ENCODE measurements at regions not wholly inside any gene's neighbourhood (a gene's known extent, or its start where the extent isn't known, plus 50 kb on each side); places are given as distances from the start of the nearest gene placed in this dataset.

DNA sequence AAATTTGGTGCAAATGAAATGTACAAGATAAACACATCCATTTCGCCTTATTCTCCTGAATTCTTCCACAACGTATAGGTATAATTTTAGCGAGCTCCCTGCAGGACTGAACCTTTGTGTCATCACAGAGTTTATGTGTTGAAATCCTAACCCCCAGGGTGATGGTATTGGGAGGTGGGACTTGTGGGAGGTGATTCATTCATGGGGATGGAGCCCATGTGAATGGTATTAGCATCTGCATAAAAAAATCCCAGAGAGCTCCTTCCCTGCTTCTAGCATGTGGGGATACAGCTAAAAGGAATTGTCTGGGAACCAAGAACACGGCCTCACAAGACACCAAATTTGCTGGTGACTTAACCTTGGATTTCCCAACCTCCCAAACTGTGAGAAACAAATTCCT lies 741.4 kb upstream of the VSTM2A start:
- H3K79me2 ChIP-seq (ENCODE audit: insufficient read depth, low read length) = no peaks in the 10 kb centered on the region
- no peaks in the 10 kb centered on the region for H4K20me1 ChIP-seq (ENCODE audit: insufficient read depth, low read length, poor library complexity, severe bottlenecking)
- no peaks in the 10 kb centered on the region for H3K9me2 ChIP-seq (replicated peaks; ENCODE audit: low read depth, low read length)
- H3K4me3 ChIP-seq (ENCODE audit: low read length, poor library complexity, severe bottlenecking) = no peak overlapping the region
- no peaks in the 10 kb centered on the region for H3K27me3 ChIP-seq (ENCODE audit: insufficient read depth, low read length, poor library complexity, severe bottlenecking)
- H3F3A ChIP-seq (ENCODE audit: low read depth) = no peaks in the 10 kb centered on the region
- no peaks in the 10 kb centered on the region for H3K36me3 ChIP-seq (ENCODE audit: insufficient read depth, low read length)
- H2AFZ ChIP-seq (ENCODE audit: low read length) = no peak overlapping the region
- H3K9me3 ChIP-seq (ENCODE audit: insufficient read depth, low read depth, low read length) = no peaks in the 10 kb centered on the region
- no peaks in the 10 kb centered on the region for H3K4me1 ChIP-seq (ENCODE audit: insufficient read depth, low read length, poor library complexity, severe bottlenecking)
- no peak overlapping the region for H3K4me2 ChIP-seq (ENCODE audit: low read depth, low read length, poor library complexity, severe bottlenecking)
- no peak for TF ChIP-seq EZH2phosphoT487 (IDR thresholded peaks at IDR 0.05; ENCODE audit: borderline replicate concordance)
- TF ChIP-seq, protein P1, sequence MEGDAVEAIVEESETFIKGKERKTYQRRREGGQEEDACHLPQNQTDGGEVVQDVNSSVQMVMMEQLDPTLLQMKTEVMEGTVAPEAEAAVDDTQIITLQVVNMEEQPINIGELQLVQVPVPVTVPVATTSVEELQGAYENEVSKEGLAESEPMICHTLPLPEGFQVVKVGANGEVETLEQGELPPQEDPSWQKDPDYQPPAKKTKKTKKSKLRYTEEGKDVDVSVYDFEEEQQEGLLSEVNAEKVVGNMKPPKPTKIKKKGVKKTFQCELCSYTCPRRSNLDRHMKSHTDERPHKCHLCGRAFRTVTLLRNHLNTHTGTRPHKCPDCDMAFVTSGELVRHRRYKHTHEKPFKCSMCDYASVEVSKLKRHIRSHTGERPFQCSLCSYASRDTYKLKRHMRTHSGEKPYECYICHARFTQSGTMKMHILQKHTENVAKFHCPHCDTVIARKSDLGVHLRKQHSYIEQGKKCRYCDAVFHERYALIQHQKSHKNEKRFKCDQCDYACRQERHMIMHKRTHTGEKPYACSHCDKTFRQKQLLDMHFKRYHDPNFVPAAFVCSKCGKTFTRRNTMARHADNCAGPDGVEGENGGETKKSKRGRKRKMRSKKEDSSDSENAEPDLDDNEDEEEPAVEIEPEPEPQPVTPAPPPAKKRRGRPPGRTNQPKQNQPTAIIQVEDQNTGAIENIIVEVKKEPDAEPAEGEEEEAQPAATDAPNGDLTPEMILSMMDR (conservative IDR thresholded peaks at IDR 0.05; ENCODE audit: low read length) = no peak
- no peak overlapping the region for H3K9ac ChIP-seq (ENCODE audit: low read depth, low read length, poor library complexity, severe bottlenecking)

DNA sequence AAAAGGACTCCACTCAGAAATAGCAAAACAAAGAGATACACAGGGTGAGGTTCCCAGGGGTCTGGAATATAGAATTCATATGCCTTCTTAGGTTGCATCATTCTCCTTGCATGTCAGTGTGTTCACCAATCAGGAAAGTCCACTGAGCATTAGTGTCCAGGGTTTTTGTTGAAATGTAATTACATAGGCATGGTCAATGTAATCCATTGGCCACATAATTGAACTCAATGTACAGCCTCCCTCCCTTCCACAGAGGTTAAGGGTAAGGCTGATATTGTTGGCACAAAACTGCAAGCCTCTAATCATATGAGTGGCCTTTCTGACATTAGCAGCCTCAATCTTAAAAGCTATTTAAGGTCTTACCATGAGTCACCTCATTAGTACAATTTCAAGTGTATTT lies 736.1 kb upstream of the VSTM2A start:
- Histone ChIP-seq H3K4me2 (ENCODE audit: low read depth, low read length, poor library complexity, severe bottlenecking) (no peak overlapping the region), H3K36me3 (ENCODE audit: insufficient read depth, low read length) (no peaks in the 10 kb centered on the region)

DNA sequence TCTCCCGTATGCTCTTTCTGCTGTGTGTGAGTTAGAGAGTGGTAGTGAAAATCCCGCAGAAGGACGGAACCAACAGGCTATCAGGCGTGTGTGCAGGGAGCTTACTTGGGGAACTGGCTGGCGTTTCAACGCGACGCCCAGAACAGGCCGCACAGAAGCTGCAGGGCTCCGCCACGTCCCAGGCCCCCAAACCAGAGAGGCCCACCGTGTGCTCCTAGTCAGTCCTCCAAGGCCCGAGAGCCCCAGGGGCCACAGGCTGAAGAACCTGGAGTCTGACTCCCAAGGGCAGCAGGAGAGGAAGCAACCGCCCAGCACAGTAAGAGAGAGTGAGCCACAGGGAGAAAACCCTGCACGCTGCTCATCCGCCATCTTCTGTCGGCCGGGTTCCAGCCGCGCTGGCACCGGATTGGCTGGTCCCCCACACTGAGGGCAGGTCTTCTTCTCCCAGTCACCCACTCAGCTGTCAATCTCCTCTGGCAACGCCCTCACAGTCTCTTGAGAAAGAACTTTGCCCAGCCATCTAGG lies 730.6 kb upstream of the VSTM2A start:
- no peaks in the 10 kb centered on the region for H4K20me1 ChIP-seq (ENCODE audit: insufficient read depth, low read length, poor library complexity, severe bottlenecking)
- H3K27me3 ChIP-seq (ENCODE audit: insufficient read depth, low read length, poor library complexity, severe bottlenecking) = no peaks in the 10 kb centered on the region
- no peaks in the 10 kb centered on the region for H3K36me3 ChIP-seq (ENCODE audit: insufficient read depth, low read length)
- H2AFZ ChIP-seq (ENCODE audit: low read length) = peak overlapping the region; percentile 78
- H3K4me3 ChIP-seq (ENCODE audit: low read length, poor library complexity, severe bottlenecking) = peak overlapping the region; percentile 72
- H3K9me2 ChIP-seq (replicated peaks; ENCODE audit: low read depth, low read length) = no peaks in the 10 kb centered on the region
- no peaks in the 10 kb centered on the region for H3K79me2 ChIP-seq (ENCODE audit: insufficient read depth, low read length)
- peak overlapping the region; percentile 67 for H3K9ac ChIP-seq (ENCODE audit: low read depth, low read length, poor library complexity, severe bottlenecking)
- H3K4me1 ChIP-seq (ENCODE audit: insufficient read depth, low read length, poor library complexity, severe bottlenecking) = peaks cover 3% of the 10 kb centered on the region
- H3F3A ChIP-seq (ENCODE audit: low read depth) = no peaks in the 10 kb centered on the region
- TF ChIP-seq, protein P1 (conservative IDR thresholded peaks at IDR 0.05; ENCODE audit: low read length) = no peak
- TF ChIP-seq EZH2phosphoT487 (IDR thresholded peaks at IDR 0.05; ENCODE audit: borderline replicate concordance) = no peak
- no peaks in the 10 kb centered on the region for H3K9me3 ChIP-seq (ENCODE audit: insufficient read depth, low read depth, low read length)
- peak overlapping the region; percentile 66 for H3K4me2 ChIP-seq (ENCODE audit: low read depth, low read length, poor library complexity, severe bottlenecking)

More for the DNA sequence above, 736.1 kb upstream of the VSTM2A start:
- Histone ChIP-seq H2AFZ (ENCODE audit: low read length) (no peak overlapping the region), H3K4me3 (ENCODE audit: low read length, poor library complexity, severe bottlenecking) (no peak overlapping the region), H3K79me2 (ENCODE audit: insufficient read depth, low read length) (no peaks in the 10 kb centered on the region), H3K9ac (ENCODE audit: low read depth, low read length, poor library complexity, severe bottlenecking) (no peak overlapping the region), H3F3A (ENCODE audit: low read depth) (no peaks in the 10 kb centered on the region), H3K9me3 (ENCODE audit: insufficient read depth, low read depth, low read length) (no peaks in the 10 kb centered on the region), H3K27me3 (ENCODE audit: insufficient read depth, low read length, poor library complexity, severe bottlenecking) (no peaks in the 10 kb centered on the region), H3K4me1 (ENCODE audit: insufficient read depth, low read length, poor library complexity, severe bottlenecking) (peaks cover 3% of the 10 kb centered on the region), H4K20me1 (ENCODE audit: insufficient read depth, low read length, poor library complexity, severe bottlenecking) (no peaks in the 10 kb centered on the region), H3K9me2 (replicated peaks; ENCODE audit: low read depth, low read length) (no peaks in the 10 kb centered on the region)
- TF ChIP-seq, protein P1 (conservative IDR thresholded peaks at IDR 0.05; ENCODE audit: low read length) = no peak
- TF ChIP-seq EZH2phosphoT487 (IDR thresholded peaks at IDR 0.05; ENCODE audit: borderline replicate concordance) = no peak

Measured in Loucy (cell line).